ENCODE measurements at regions not wholly inside any gene's neighbourhood (a gene's known extent, or its start where the extent isn't known, plus 50 kb on each side); places are given as distances from the start of the nearest gene placed in this dataset.

- no peak overlapping the region for H3K4me3 Mint-ChIP-seq
- no peaks in the 10 kb centered on the region for H3K4me1 Mint-ChIP-seq
- H3K4me2 ChIP-seq (replicated peaks; ENCODE audit: extremely low read depth, low read length, poor library complexity, severe bottlenecking): no peak overlapping the region
- H3K36me3 Mint-ChIP-seq: no peaks in the 10 kb centered on the region
- no peak overlapping the region for H3K9ac ChIP-seq (ENCODE audit: insufficient read depth, low read length, poor library complexity, severe bottlenecking)
- no peak overlapping the region for H2AFZ ChIP-seq (ENCODE audit: insufficient read depth, low read depth, low read length, poor library complexity, severe bottlenecking)
- no peaks in the 10 kb centered on the region for H3K4me1 ChIP-seq (ENCODE audit: control insufficient read depth in 1 of 2, insufficient read depth in 2 of 2, low read length in 2 of 2)
- H3K27me3 ChIP-seq (ENCODE audit: control insufficient read depth in 2 of 2, insufficient read depth in 2 of 2, low read length in 2 of 2): no peaks in the 10 kb centered on the region
- H3K9me3 ChIP-seq (replicated peaks in 1 of 2; ENCODE audit: control insufficient read depth in 1 of 2, insufficient read depth in 1 of 2, low read length in 2 of 2): no peaks in the 10 kb centered on the region
- DNase-seq: no peak
- H3K79me2 ChIP-seq (ENCODE audit: insufficient read depth, low read length): no peaks in the 10 kb centered on the region
- no peak overlapping the region for H3K27ac Mint-ChIP-seq
- H3K36me3 ChIP-seq (replicated peaks in 1 of 2; ENCODE audit: control insufficient read depth in 1 of 2, insufficient read depth in 2 of 2, low read length in 2 of 2): no peaks in the 10 kb centered on the region
- peaks cover 0 to 2% (median 2%) of the 10 kb centered on the region in 3 donors for H3K27me3 Mint-ChIP-seq (ENCODE audit: low read depth in 3 of 3)
- TF ChIP-seq CTCF (IDR thresholded peaks at IDR 0.05): no peak
- peaks cover 0 to 5% (median 0%) of the 10 kb centered on the region in 7 donors for H3K9me3 Mint-ChIP-seq
- H4K20me1 ChIP-seq (ENCODE audit: insufficient read depth, low read length): no peaks in the 10 kb centered on the region
- intact Hi-C loops (cut with micrococcal nuclease): no loop called here
- H3K27ac ChIP-seq (ENCODE audit: low read depth in 1 of 2, low read length in 2 of 2): no peak overlapping the region
- 100% methylated on average over 1 of the region's 1 CpG for WGBS (ENCODE audit: insufficient coverage)
- no peak overlapping the region for H3K4me3 ChIP-seq (replicated peaks in 1 of 3; ENCODE audit: low read depth in 2 of 3, low read length in 3 of 3)
Observed at GRCh38 chr5:57335092-57335660, 147.4 kb downstream of the ACTBL2 start.

- Mint-ChIP-seq H3K4me3 (no peak overlapping the region), H3K27me3 (ENCODE audit: low read depth in 3 of 3) (peaks cover 0 to 2% (median 2%) of the 10 kb centered on the region in 3 donors)
Observed at GRCh38 chr5:57334475-57334874, 148.1 kb downstream of the ACTBL2 start.

More at GRCh38 chr5:57334475-57334874, 148.1 kb downstream of the ACTBL2 start:
- H3K4me1 ChIP-seq (ENCODE audit: control insufficient read depth in 1 of 2, insufficient read depth in 2 of 2, low read length in 2 of 2): no peaks in the 10 kb centered on the region
- intact Hi-C loops (cut with micrococcal nuclease): no loop called here
- no peak overlapping the region for H3K4me3 ChIP-seq (replicated peaks in 1 of 3; ENCODE audit: low read depth in 2 of 3, low read length in 3 of 3)
- no peak overlapping the region for H3K27ac ChIP-seq (ENCODE audit: low read depth in 1 of 2, low read length in 2 of 2)
- Mint-ChIP-seq H3K27ac (no peak overlapping the region), H3K36me3 (no peaks in the 10 kb centered on the region), H3K4me1 (no peaks in the 10 kb centered on the region), H3K9me3 (peaks cover 0 to 5% (median 0%) of the 10 kb centered on the region in 7 donors)
- H3K79me2 ChIP-seq (ENCODE audit: insufficient read depth, low read length): no peaks in the 10 kb centered on the region
- no peaks in the 10 kb centered on the region for H4K20me1 ChIP-seq (ENCODE audit: insufficient read depth, low read length)
- H3K9me3 ChIP-seq (replicated peaks in 1 of 2; ENCODE audit: control insufficient read depth in 1 of 2, insufficient read depth in 1 of 2, low read length in 2 of 2): no peaks in the 10 kb centered on the region
- H3K27me3 ChIP-seq (ENCODE audit: control insufficient read depth in 2 of 2, insufficient read depth in 2 of 2, low read length in 2 of 2): no peaks in the 10 kb centered on the region
- TF ChIP-seq CTCF (IDR thresholded peaks at IDR 0.05): no peak
- no peak overlapping the region for H3K9ac ChIP-seq (ENCODE audit: insufficient read depth, low read length, poor library complexity, severe bottlenecking)
- no CpG with 5 or more reads among the region's 1 CpG for WGBS (ENCODE audit: insufficient coverage)
- DNase-seq: no peak
- no peaks in the 10 kb centered on the region for H3K36me3 ChIP-seq (replicated peaks in 1 of 2; ENCODE audit: control insufficient read depth in 1 of 2, insufficient read depth in 2 of 2, low read length in 2 of 2)
- no peak overlapping the region for H2AFZ ChIP-seq (ENCODE audit: insufficient read depth, low read depth, low read length, poor library complexity, severe bottlenecking)
- no peak overlapping the region for H3K4me2 ChIP-seq (replicated peaks; ENCODE audit: extremely low read depth, low read length, poor library complexity, severe bottlenecking)
